NCI-H2227 (cell line): ENCODE measurements at regions not wholly inside any gene's neighbourhood (a gene's known extent, or its start where the extent isn't known, plus 50 kb on each side); places are given as distances from the start of the nearest gene placed in this dataset.
"Not testable (repeated sequence)": the region's sequence is repeated elsewhere in the genome, so short reads cannot be mapped to it uniquely, and the experiment has no call there.

Experiments used
- DNase-seq: peaks from one replicate; lab custom pipeline; 2025; ENCODE audit not compliant: unreplicated experiment; lab: John Stamatoyannopoulos, UW

DNA sequence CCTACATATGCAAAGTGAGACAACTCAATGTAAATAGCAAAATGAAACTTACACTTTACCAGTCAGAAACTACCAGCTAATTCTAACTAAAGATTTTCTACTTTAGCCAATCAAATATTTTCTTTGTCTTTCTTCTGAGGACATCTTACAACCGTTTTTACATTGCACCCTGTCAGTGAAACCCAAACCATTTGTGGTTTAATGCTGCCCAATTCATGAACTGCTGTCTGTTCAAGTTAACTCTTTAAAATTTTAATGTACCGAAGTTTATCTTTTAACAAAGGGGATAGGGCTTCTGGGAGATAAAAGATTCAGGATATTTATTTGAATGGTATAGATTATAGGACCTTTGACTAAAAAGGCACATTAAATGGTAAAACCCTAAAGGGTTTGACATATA is 121.3 kb upstream of the HDDC2 start:
- DNase-seq, result no peak

DNA sequence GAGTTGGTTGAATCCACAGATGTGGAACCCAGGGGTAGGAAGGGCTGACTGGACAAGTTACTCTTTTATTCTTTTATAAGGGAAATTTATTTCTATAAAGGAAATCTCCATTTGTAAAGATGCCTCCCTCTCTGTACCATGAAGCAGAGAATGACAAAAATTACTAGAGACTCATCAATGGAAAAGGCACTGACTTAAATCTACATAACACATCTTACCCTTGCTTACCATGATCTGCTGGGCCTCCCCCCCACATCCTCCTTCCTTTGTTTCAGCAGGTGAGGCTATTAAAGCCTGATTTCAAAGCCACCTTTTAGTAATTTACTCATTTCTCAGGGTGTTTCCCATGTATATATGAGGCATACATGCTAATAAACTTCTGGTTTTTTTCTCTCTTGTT is 130.2 kb upstream of the HDDC2 start:
- DNase-seq, result no peak

DNA sequence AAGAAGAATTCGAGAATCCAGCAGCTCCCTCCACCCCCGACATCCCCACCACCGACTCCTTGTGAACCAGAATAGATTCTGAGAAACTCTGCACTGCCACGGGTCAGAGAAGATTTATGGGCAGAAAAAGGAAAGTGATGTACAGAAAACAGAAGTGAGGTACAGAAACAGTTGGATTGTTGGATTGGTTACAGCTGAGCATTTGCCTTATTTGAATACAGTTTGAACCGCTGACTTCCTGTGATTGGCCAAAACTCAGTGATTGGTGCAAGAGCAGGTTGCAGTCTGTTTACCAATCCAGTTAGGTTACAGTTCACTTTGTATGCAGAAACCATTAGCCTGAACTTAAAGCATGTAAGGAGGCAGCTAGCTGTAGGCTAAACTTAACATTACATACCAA is 131.2 kb upstream of the HDDC2 start:
- DNase-seq, result no peak

DNA sequence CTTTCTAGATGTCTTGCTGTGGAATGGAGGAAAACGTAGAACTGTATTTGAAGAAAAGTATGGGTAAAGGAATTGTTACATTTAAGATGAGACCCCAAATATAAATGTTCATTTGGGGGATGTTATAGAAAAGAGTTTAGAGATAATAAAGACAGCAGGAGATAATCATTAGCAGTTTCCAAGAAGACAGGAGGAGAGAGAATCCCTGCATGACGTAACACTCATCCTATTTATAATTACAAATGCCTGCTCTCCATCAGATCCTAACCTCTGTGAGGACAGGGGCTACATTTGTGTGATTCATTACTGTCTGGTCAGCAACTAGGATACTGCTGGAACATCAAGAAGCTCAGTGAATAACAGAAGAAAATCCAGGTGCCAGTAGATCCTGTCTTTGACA is 133.0 kb upstream of the HDDC2 start:
- no peak for DNase-seq

DNA sequence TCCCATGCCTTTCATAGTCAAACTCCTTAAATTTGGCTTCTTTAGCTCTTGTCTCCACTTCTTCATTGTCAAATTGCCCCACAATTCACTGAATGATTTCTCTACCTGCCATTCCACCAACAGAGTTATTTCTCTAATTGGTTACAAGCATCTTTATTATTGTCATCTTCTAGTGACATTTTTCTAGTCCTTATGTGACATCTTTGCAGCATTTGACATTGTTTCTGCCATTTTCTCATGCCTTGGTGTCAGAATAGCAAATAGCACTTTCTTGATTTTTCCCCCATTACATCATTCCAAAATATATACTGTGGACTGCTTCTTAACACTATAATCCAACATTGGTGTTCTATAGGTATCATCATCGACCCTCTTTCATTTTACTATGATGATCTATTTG is 137.7 kb upstream of the HDDC2 start:
- no peak for DNase-seq

DNA sequence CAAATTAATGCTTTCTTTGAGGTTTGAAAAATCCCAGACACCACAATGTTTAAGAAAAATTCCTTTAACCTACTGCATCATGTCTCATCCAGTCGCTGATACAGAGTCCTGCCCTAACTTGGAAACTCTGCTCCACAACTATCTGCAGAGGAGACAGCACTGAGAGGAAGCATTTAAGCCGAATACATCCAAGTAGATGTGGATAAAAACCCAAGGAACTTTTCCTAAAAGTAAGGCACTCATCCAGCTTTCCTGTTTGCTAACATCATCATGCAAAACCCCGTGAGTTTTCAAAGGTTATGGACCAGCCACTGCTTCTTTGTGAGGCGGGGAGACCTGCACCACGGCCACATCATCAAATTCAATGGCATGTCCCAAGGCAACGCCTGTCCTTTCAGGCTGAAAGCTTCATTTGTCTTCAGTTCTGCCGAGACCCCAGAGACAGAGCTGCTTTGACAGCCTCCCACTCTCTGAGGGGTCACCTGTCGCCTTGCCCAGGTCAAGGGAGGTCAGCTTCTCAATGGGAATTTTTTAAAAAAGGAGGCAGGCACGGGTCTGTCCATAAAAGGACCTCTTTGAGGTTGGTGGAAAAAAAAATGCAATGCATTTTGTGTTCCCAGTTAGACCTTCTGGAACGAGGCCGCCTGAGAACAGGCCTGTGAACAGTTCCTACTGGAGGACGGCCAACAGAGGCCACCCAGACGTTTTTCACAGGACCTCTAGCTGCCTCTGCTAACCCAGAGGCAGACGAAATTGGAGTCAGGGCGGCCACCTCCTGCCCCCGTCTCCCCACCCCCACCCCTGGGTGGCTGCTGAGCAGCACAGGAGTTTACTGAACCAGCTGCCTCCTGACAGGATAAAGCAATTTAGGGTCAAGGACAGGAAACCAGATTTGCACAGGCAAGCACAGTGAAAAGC is 142.5 kb upstream of the HDDC2 start:
- no peak for DNase-seq

DNA sequence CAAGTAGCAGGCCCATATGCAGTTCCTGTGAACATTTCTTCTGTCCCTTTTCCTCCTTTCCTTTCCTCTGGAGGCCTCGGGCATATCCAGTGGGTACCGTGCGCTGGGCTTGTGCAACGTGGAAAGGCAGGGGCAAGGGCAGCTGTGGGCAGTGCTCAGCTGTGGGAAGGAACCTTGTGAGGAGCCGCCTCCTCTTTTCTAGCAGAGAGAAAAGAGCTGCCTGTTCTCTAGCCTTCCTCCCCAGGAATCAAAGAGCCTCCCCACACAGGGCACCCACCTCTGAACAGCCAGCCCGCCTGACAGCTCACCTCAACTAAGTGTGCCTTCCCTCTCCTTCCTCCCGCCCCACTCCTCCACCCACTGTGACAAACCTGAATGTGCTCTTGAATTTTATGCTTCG is 143.3 kb upstream of the HDDC2 start:
- DNase-seq, result no peak

DNA sequence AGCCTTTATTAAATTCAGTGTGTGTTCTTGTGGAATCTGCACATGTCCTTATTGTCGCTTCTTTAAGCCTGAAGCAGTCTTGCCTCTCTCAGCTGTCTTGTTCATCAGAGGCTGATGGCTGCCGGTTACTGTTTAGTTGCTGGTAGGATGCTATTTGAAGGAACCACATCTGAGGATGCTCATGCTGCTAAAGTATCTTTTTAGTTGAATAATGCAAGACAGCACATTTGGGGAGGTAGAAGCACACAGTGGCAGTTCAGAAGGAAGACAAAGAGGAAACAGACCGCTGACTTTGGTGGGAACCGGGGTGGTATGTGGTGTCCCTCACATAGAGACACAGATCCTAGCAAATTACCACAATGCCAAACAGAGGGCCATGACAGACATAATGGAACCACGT is 144.2 kb upstream of the HDDC2 start:
- no peak for DNase-seq

DNA sequence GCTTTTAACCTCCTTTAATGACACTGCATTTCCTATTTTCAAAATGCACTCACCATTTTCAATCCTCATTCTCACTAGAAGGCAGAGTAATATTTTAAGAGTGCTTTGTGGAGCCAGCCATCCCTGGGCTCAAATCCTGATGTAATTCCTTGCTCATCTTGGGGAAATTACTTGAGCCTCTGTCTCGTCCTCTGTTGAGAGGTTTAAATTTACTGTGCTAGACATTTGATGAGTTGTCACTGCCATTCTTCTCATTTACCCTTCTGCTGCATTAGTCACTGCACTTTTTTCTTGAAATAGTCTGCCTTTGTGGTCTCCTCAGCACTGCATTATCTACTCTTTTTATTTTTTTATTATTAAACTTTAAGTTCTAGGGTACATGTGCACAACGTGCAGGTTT is 150.0 kb upstream of the HDDC2 start:
- no peak for DNase-seq

DNA sequence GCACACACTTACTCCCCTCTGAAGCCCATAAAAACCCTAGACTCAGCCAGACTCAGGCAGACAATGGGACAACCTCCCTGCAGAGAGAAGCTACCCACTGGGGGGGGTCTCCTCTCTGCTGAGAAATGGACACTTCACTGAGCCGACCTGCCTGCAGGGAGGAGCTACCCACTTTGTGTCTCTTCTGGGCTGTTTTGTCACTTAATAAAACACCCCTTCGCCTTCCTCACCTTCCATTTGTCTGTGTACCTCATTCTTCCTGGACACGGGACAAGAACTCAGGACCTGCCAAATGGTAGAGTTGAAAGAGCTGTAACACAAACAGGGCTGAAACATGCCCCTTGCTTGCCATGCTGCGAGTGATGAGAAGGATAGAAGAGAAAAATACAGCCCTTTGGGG is 151.7 kb upstream of the HDDC2 start:
- DNase-seq, result no peak

DNA sequence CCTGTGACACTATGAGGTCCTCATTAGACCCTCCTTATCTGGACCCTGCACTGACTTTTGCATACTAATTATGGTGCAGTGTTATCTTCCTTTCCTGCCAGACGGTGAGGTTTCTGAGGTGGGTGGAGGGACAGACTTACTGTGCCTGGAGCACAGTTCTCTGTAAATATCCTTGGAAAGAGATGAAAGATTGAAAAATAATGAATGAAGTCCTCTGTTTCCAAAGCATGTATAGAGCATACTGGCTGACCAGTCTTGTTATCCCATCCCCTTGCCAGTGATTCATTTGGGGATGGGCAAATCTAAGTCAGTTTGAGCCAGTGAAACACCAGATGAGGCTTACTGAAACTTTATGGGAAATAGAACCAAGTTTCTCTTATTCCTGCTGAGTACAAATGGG is 152.6 kb upstream of the HDDC2 start:
- no peak for DNase-seq

DNA sequence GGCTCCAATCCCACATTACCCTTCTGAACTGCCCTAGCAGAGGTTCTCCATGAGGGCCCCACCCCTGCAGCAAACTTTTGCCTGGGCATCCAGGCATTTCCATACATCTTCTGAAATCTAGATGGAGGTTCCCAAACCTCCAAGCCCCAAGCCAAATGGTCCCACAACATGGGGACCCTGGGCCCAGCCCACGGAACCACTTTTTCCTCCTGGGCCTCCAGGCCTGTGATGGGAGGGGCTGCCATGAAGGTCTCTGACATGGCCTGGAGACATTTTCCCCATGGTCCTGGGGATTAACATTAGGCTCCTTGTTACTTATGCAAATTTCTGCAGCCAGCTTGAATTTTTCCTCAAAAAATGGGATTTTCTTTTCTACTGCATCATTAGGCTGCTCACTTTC is 156.7 kb upstream of the HDDC2 start:
- DNase-seq, result not testable (repeated sequence)

DNA sequence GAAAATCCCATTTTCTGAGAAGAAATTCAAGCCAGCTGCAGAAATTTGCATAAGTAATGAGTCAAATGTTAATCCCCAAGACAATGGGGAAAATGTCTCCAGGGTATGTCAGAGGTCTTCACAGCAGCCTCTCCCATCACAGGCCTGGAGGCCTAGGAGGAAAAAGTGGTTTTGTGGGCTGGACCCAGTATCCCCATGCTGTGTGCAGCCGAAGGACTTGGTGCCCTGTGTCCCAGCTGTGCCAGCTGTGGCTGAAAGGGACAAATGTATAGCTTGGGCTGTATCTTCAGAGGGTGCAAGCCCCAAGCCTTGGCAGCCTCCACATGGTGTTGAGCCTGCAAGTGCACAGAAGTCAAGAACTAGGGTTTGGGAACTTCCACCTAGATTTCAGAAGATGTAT is 163.6 kb upstream of the HDDC2 start:
- not testable (repeated sequence) for DNase-seq

DNA sequence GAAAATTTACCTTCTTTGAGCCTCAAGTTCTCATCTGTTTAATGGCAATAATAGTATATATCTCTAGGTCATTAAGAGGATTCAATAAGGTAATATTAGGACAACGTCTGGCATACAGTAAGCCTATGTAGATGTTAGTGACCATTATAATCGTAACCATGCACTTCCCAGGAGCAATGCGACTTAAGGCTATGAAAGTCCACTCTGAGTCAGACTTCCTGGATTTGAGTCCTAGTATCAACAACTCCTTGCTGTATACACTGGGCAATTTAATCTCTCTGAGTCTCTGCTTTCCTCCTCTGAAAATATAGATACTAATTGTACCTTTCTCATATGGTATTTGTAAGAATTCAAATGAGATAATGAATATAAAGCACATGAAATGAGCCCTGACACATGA is 168.1 kb upstream of the HDDC2 start:
- DNase-seq, result no peak

DNA sequence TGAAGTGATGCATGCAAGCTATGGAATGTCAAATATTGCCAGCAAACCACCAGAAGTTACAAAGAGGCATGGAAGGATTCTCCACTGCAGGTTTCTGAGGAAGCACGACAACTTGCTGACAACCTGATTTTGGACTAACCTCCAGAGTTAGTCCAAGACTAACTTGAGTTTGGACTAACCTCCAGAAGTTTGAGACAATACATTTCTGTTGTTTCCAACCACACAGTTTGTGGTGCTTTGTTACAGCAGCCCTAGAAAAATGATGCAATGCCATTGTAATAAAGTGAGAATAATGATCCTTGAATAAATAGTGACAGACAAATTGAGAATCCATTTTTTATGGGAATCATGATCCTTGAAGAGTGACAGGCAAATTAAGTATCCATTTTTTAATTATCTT is 169.9 kb upstream of the HDDC2 start:
- DNase-seq, result no peak

DNA sequence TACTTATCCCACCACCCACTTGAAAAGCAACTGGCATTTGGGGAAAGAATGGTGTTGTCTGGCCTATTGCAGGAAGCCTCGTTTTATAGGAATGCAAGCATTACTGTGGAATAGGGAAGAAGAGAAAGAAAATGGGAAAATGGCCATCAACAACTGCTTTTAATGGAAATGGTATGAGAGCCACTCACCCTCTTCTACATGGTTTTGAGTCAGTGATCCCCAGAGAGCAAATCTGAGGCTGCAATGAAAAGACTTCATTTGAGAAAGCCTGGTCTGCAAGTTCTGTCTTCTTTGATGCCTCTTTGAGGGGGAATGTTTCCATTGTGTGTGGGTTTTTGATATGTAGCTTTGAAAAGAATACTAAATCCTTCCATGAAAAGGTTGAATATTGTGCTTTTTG is 172.3 kb upstream of the HDDC2 start:
- DNase-seq, result no peak

DNA sequence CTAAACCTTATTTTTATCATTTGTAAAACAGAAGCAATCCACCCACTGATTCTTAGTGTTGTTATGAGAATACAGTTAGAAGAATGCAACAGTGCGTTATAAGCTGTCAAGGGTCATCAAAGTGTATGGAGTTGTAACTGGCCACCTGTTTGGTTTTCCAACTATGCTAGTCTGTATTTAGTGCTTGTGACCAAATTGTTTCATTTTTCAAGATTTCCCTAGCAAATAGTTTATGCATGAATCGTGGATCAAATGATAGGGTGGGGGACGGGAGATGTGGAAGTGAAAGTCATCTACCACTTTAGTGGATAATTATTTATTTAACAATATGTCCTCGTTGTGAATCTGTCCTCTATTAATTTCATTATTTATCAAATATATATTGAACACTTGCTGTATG is 175.4 kb upstream of the HDDC2 start:
- DNase-seq, result no peak

DNA sequence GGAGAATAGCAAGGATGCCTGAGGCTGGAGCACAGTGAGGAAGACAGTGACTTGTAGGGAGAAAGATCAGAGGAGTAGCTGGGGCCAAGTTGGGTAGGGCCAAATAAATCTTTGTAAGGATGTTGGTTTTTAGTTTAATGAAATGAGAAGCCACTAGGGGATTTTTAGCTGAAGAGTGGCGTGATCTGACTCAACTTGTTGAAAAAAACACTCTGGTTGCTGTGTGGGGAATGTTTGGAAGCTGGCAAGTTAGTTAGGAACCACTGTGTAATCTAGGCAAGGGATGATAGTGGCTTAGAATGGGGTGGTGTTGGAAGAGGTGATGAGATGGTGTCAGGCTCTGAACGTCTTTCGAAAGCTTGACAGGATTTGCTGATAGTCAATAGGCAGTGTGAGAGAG is 176.1 kb upstream of the HDDC2 start:
- DNase-seq, result no peak

DNA sequence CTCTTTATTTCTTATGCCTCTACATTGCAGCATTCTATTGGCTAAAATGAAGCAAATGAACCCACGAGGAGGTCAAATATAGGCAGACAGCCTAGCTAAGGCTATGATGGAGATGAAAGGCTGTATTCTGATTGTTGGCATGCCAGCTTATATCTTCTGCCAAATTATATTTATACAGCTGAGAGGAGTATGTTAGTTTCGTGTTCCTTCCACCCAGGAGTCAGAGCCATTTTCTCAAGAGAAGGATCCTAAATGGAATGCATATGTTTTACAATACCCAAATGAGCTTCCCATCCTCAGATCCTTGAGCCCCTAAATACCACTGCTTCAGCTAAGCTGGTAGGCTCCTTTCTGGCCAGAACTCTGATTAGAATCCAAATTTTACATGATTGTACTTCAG is 178.4 kb upstream of the HDDC2 start:
- no peak for DNase-seq

DNA sequence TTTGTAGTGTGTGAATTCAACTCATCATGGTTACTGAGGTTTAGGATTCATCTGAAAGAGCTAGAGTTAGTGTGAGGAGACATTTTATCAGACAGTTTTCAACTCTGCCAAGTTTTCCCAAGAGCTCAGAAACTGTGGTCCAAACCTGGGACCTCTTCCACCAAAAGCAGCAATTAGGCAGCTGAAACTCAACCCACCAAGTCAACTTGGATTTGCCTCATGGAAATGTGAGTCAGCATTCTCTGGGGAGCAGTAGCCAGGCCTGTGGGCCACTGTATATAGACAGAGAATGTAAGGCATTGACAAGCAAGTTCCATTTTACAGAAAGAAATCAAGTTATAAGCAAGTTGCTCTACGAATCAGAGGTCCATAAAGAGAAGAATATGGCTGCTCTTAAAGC is 178.8 kb upstream of the HDDC2 start:
- DNase-seq, result no peak

DNA sequence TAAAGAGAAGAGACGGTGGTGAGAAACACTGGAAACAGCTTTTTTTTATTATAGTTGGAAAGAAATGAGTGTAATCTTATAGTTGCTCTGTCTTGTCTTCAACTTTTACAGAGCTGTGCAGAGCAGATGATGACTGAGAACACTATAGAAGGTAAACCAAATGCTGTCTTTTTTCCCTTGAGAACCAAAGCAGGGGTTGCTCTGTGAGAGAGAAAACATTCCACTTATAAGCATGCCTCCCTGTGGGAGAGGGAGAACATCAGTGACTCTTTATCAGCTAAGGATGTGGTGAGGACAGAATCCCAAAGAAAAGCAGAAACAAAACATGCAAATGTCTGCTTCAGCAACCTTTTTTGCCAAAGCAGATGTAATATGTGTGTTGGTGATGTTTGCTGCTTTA is 179.3 kb upstream of the HDDC2 start:
- no peak for DNase-seq

DNA sequence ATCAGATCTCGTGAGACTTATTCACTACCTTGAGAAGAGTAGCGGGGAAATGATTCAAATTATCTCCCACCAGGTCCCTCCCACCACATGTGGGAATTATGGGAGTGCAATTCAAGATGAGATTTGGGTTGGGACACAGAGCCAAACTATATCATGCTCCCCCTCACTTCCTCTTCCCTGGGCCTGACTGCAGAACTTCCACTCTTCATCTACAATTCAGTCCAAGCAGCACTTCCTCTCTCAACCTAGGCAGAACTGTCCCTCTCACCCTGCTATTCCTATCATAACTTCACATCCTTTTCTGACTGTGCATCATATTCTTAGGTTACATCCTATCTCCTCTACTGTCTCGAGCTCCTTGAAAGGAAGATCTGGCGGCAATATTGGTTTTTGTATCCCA is 184.0 kb upstream of the HDDC2 start:
- DNase-seq, result no peak

DNA sequence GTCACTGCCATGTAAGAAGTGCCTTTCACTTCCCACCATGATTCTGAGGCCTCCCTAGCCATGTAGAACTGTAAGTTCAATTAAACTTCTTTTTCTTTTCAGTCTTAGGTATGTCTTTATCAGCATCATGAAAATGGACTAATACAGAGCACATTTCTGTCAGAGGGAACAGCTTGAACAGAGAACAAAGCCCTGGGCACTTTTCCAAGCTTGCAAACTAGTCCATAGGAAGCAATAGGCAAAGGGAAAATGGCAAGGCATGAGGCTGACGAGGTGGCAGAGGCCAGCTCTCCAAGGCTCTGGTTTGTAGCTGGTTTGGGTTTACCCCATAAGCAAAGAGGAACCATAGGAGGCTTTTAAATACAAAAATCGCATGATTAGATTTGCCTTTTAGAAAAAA is 185.1 kb upstream of the HDDC2 start:
- no peak for DNase-seq
